Adipose tissue (tissue), 3 donors: ENCODE measurements at regions not wholly inside any gene's neighbourhood (a gene's known extent, or its start where the extent isn't known, plus 50 kb on each side); places are given as distances from the start of the nearest gene placed in this dataset.

Experiments
- H3K27ac ChIP-seq: one replicate; pipeline ENCODE4 v1.5.1; 2013; ENCODE audit warnings: low read depth, low read length
- WGBS, 3 donors: extraction: QIAGEN DNeasy Blood & Tissue Kit; methylation state at CpG; one replicate each; pipeline ENCODE4 v1.1.7; 2013; 5-methylcytosine and 5-hydroxymethylcytosine counted together
- donor health status: healthy with polysubstance abuse.
- donor health status: Bipolar disorder and iron deficiency.
- donor health status: healthy.

- 65 to 83% (median 82%) methylated on average over 6 of the region's 6 CpGs for WGBS, 3 donors
Measured at GRCh38 chr17:55829995-55830612, 79.3 kb downstream of the PCTP start.

GRCh38 chr17:55830699-55831471 lies 80.0 kb downstream of the PCTP start:
- no peak overlapping the region for H3K27ac ChIP-seq
- WGBS, 3 donors: 73 to 79% (median 76%) methylated on average over 10 of the region's 10 CpGs

More at GRCh38 chr17:55829995-55830612, 79.3 kb downstream of the PCTP start:
- H3K27ac ChIP-seq: no peak overlapping the region

GRCh38 chr17:55833306-55833705 lies 82.5 kb downstream of the PCTP start:
- WGBS, 3 donors: 94 to 100% (median 97%) methylated on average over 1 of the region's 1 CpG
- H3K27ac ChIP-seq: no peak overlapping the region

- WGBS, 3 donors: 62 to 85% (median 68%) methylated on average over 5 of the region's 5 CpGs
- no peak overlapping the region for H3K27ac ChIP-seq
Measured at GRCh38 chr17:55842405-55843158, 91.7 kb downstream of the PCTP start.

DNA sequence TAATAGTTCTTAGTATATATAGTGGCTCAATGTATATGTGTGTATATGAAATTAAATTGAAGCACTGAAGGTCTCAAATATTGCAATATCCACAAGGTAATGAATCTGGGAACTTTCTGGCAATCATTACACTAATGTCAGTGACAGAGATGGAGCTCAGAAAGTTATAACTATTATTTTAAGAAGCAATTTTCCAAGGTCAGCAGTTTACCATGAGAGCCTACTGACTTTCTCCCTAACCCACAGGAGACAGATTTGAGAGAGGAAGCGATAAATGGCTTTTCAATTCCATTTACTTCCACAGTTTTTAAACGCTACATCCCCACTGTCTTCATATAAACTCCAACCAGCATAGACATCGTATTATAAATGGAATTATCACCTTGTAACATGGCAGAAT lies 92.9 kb downstream of the PCTP start:
- 87 to 94% (median 92%) methylated on average over 3 of the region's 3 CpGs for WGBS, 3 donors

DNA sequence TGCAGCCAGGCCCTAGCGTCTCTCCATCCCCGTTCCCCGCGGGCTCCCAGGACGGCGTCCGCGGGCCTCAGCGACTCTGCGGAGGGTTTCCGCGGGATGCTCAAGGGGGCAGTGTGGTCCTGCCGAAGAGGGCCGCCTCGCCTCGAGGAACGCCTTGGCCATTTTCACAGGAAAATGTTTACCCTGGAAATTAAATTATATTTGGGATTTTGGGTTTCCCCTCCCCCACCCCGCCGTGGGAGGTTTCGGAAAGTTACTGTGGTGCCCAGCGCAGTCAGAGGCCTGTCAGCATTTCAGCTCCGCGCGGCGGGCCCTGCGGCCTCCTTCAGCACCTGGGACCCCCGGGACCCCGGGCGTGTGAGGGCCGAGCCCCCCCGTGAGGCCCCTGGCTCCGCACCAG lies 94.5 kb downstream of the PCTP start:
- 5 to 6% (median 6%) methylated on average over 31 to 32 of the region's 32 CpGs for WGBS, 3 donors
- no peak overlapping the region for H3K27ac ChIP-seq

More for the DNA sequence above, 92.9 kb downstream of the PCTP start:
- no peak overlapping the region for H3K27ac ChIP-seq

GRCh38 chr17:55846745-55847144 lies 95.9 kb downstream of the PCTP start:
- no peak overlapping the region for H3K27ac ChIP-seq

DNA sequence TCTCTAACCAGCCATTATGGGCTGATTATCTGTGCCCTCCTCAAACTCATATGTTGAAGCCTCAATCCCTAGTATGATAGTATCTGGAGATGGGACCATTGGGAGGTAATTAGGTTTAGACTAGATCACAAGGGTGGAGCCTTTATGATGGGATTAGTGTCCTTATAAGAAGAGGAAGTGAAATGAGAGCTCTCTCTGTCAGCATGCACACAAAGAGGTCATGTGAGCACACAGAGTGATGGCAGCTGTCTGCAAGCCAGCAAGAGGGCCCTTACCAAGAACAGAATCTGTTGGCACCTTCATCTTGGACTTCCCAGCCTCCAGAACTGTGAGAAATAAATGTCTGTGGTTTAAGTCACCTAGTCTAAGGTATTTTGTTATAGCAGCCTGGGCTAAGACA lies 101.9 kb downstream of the PCTP start:
- H3K27ac ChIP-seq: no peak overlapping the region

DNA sequence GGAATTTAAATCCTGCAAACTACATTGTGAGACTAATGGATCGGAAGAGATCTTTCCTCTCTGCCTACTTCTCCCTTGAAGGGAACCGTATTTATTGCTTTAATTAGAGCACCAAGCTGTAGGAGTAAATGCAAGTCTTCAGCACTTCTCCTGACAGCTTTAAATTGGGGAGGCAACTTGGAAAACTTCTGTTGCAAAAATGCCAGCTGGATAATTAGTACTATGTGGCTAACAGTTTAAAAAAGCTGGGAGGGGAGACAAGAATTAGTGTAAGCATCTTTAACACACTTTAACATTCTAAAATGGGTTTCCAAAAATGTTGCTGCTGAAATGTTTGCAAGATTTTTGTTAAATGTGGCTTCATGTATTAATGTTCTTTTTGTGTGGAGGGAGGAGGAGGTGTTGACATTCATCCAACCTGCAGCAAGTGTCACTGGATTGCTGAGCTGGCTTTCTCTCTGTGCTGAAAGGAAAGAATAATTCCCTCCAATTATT lies 108.5 kb downstream of the PCTP start:
- WGBS, 3 donors: 56 to 70% (median 63%) methylated on average over 2 of the region's 2 CpGs
- H3K27ac ChIP-seq: no peak overlapping the region

GRCh38 chr17:55865072-55865762 lies 114.4 kb downstream of the PCTP start:
- no peak overlapping the region for H3K27ac ChIP-seq

DNA sequence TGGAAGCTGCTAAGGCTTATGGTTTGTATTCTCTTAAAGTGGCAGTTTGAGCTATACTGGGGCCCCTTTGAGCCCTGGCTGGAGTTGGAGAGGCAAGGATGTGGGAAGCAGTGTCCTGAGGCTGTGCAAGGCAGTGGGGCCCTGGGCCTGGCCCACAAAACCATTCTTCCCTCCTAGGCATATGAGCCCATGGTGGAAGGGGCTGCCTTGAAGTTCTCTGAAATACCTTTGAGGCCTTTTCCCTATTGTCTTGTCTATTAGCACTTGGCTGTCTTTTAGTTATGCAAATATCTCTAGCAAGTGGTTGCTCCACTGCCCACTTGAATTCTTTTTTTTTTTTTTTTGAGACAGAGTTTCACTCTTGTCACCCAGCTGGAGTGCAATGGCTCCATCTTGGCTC lies 119.2 kb downstream of the PCTP start:
- no peak overlapping the region for H3K27ac ChIP-seq

DNA sequence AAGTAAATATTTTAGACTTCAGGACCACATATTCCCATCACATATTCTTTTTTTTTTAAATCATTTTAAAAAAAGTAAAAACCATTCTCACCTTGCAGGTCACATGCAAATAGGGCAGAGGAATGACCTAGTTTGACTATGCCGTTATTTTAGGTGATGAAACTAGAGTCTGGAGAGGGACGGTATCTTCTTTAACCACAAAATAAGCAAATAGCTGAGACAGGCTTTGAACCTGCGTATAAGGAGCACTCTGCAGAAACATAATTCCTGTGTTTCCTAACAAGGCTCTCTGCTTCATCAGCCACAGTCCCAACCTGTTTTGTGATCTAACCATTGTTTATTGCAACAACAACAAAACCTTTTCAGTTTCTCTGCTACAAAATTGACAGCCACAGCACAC lies 121.5 kb downstream of the PCTP start:
- 74 to 81% (median 80%) methylated on average over 3 of the region's 3 CpGs for WGBS, 3 donors
- H3K27ac ChIP-seq: no peak overlapping the region

- 59 to 75% (median 75%) methylated on average over 4 of the region's 4 CpGs for WGBS, 3 donors
- H3K27ac ChIP-seq: no peak overlapping the region
Measured at GRCh38 chr17:55873017-55873758, 122.3 kb downstream of the PCTP start.

DNA sequence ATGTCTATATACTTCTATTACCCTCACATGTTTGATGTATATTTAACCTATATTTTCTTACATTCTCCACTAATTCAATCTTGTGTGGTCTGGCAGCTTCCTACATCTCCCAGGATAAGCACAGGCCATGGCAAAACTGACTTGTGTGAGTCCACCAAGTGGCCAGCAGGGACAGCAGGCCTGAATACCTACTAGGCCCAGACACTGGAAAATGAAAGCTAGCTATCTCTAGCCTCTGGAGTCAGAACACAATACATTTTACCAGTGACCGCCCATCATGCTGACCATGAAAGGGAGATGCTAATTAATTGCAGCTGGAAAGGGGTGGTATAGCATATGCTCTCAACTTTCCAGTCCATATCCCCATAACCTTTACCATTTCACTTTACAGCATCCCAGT lies 132.3 kb downstream of the PCTP start:
- no peak overlapping the region for H3K27ac ChIP-seq
- whole genome bisulfite sequencing, 3 donors: 95 to 100% (median 98%) methylated on average over 1 of the region's 1 CpG

DNA sequence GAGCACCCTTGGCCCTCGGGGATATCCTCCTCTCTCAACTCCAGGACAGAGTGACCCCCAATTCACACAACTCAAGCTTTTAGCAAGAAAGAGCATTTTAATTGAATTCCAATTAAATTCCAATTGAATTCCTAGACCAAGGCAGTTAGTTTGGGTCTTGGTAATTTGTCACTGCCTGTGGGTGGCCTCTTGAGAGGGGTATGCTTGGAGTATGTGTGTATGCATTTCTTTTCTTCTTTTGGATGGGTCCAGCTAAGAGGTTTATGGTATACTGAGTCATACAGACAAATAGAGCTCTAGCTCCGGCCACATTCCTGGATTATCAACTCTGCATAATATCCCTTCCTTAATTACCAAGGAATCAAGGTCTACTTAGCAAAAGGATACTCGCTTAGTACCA lies 136.7 kb downstream of the PCTP start:
- no peak overlapping the region for H3K27ac ChIP-seq
- whole genome bisulfite sequencing, 3 donors: 65 to 83% (median 73%) methylated on average over 3 of the region's 3 CpGs

DNA sequence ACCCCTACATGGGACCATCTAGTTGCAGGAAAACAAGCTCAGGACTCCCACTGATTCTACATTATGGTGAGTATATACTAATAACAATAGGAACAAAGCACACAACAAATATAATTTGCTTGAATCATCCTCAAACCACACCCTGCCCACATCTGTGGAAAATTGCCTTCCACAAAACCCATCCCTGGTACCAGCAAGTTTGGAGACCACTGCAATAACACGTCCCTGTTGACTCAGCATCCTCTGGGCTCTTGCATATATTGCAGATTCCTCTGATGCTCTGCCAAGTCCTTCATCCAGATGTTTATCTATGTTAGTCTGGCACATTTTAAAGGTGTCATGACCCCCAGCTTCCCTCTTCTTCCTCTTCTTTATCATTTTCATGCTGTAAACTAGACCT lies 138.4 kb downstream of the PCTP start:
- no peak overlapping the region for H3K27ac ChIP-seq
- 54 to 75% (median 62%) methylated on average over 1 of the region's 1 CpG for WGBS, 3 donors

GRCh38 chr17:55895112-55895759 lies 144.4 kb downstream of the PCTP start:
- WGBS, 3 donors: 47 to 74% (median 50%) methylated on average over 5 of the region's 5 CpGs
- H3K27ac ChIP-seq: peak overlapping the region; percentile 71

DNA sequence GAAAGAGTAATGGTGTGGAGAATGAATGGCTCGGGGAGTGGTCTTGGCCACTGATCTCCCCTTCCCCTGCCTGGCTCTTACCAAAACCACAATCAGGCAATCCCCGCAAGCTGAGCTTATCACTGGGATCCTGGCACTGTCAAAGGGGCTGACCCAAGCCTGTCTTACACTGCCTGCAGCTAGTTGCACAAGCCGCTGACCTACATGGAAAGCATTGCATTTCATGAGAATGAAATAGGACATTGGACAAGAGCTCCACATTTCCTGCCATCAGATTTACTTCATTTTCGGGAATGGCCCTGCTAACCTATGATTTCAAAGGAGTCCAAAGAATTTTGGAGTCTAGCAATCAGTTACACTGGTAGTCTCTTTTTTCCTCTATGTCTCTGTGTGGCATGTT lies 146.4 kb downstream of the PCTP start:
- WGBS, 3 donors: 43 to 69% (median 53%) methylated on average over 4 of the region's 4 CpGs
- no peak overlapping the region for H3K27ac ChIP-seq
